Parathyroid adenoma (tissue), 2 donors: ENCODE measurements at regions not wholly inside any gene's neighbourhood (a gene's known extent, or its start where the extent isn't known, plus 50 kb on each side); places are given as distances from the start of the nearest gene placed in this dataset.
"Not testable (repeated sequence)": the region's sequence is repeated elsewhere in the genome, so short reads cannot be mapped to it uniquely, and the experiment has no call there.

ENCODE experiments used
- H2AFZ ChIP-seq: fragments of 300-600 bp; sonication (generic); one replicate; pipeline ENCODE4 v1.7.0; 2017; ENCODE audit warnings: antibody characterized with exemption, mild to moderate bottlenecking
- H3K27ac ChIP-seq: fragments of 300-600 bp; sonication (generic); one replicate; pipeline ENCODE4 v1.7.0; 2017
- H3K27me3 ChIP-seq: fragments of 300-600 bp; sonication (generic); one replicate; pipeline ENCODE4 v1.7.0; 2017; ENCODE audit warnings: low read length; ENCODE audit not compliant: control insufficient read depth, insufficient read depth
- H3K36me3 ChIP-seq: fragments of 300-600 bp; sonication (generic); one replicate; pipeline ENCODE4 v1.7.0; 2017; ENCODE audit warnings: low read length; ENCODE audit not compliant: control insufficient read depth, insufficient read depth
- H3K4me1 ChIP-seq: fragments of 300-600 bp; sonication (generic); one replicate; pipeline ENCODE4 v1.7.0; 2017; ENCODE audit warnings: control low read depth
- H3K4me2 ChIP-seq: fragments of 300-600 bp; sonication (generic); one replicate; pipeline ENCODE4 v1.7.0; 2017; ENCODE audit warnings: low read length
- H3K4me3 ChIP-seq: fragments of 300-600 bp; sonication (generic); one replicate; pipeline ENCODE4 v1.7.0; 2017; ENCODE audit warnings: low read depth, low read length
- H3K79me2 ChIP-seq: fragments of 300-600 bp; sonication (generic); one replicate; pipeline ENCODE4 v1.7.0; 2017; ENCODE audit warnings: control low read depth
- H3K9ac ChIP-seq: fragments of 300-600 bp; sonication (generic); one replicate; pipeline ENCODE4 v1.7.0; 2017; ENCODE audit warnings: mild to moderate bottlenecking
- H3K9me3 ChIP-seq: fragments of 300-600 bp; sonication (generic); one replicate; pipeline ENCODE4 v1.7.0; 2017; ENCODE audit warnings: low read length; ENCODE audit not compliant: control insufficient read depth
- CTCF ChIP-seq: fragments of 300-600 bp; sonication (generic); IDR thresholded peaks from one replicate; pipeline ENCODE4 v1.7.0; 2017; ENCODE audit warnings: antibody characterized with exemption, mild to moderate bottlenecking
- donor health status: primary hyperparathyroidism.

- H3K9ac ChIP-seq: no peak overlapping the region
- no peaks in the 10 kb centered on the region for H3K9me3 ChIP-seq
- no peaks in the 10 kb centered on the region for H3K4me1 ChIP-seq
- no peak overlapping the region for H3K27ac ChIP-seq
- no peak overlapping the region for H3K4me3 ChIP-seq
- no peak overlapping the region for H2AFZ ChIP-seq
- TF ChIP-seq CTCF: no peak
- H3K79me2 ChIP-seq: no peaks in the 10 kb centered on the region
- H3K27me3 ChIP-seq: no peaks in the 10 kb centered on the region
- no peak overlapping the region for H3K4me2 ChIP-seq
- H3K36me3 ChIP-seq: no peaks in the 10 kb centered on the region
Measured at GRCh38 chr3:171978390-171978789, 61.0 kb upstream of the FNDC3B start.

DNA sequence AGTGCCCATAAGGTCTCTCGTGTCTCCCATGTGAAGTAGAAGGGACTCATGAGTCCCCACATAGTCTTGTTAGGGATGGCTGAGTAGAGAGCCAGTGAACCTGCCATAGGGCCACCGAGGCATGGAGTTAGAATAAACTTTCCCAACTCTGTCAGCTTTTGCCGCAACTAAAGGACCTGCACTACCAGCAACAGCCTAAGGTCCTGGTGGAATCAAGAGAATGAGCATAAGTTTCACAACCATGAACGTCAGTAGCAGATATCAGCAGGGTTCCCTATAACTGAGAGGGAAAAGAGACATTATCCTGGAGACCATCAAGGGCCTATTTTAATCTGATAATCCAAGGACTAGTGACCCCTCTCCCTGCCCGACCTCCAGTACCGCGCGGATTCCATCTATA, 60.3 kb upstream of the FNDC3B start:
- H3K79me2 ChIP-seq: no peaks in the 10 kb centered on the region
- no peak overlapping the region for H3K4me3 ChIP-seq
- no peaks in the 10 kb centered on the region for H3K27me3 ChIP-seq
- H3K27ac ChIP-seq: no peak overlapping the region
- no peaks in the 10 kb centered on the region for H3K4me1 ChIP-seq
- no peak overlapping the region for H3K9ac ChIP-seq
- no peak for TF ChIP-seq CTCF
- H2AFZ ChIP-seq: no peak overlapping the region
- no peaks in the 10 kb centered on the region for H3K36me3 ChIP-seq
- no peaks in the 10 kb centered on the region for H3K9me3 ChIP-seq
- no peak overlapping the region for H3K4me2 ChIP-seq

DNA sequence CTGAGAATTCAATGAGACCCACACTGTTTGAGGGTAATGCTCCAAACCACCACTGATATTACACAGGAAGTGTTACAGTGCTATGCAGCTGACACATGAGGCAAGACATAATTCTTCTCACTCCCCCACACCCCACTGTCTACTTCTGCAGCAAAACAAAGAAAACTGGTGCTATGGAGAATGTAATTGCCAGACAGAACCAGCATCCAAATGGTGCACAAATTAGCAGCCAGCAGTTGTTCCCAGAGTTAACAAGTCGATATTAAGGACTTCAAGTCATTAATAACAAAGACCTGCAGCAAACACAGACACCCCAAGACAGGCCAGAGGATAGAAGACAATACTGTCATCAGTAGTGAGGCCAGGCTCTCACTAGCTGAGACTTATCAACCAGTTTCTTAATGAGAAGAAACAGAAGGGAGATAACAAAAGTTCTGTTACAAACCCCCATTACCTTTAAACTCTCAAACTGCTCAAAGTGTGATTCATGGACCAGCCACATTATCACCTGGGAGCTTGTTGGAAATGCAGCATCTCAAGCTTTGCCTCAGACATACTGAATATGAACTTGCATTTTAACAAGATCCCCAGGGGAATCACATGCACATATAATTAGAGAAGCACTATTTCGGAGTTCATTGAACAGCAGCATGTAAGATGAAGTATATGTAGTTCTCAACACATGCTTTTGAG, 58.7 kb upstream of the FNDC3B start:
- TF ChIP-seq CTCF: no peak
- Histone ChIP-seq H3K79me2 (no peaks in the 10 kb centered on the region), H3K36me3 (no peaks in the 10 kb centered on the region), H3K4me1 (no peaks in the 10 kb centered on the region), H3K9me3 (no peaks in the 10 kb centered on the region), H3K27ac (no peak overlapping the region), H3K27me3 (no peaks in the 10 kb centered on the region), H3K9ac (no peak overlapping the region), H3K4me3 (no peak overlapping the region), H2AFZ (no peak overlapping the region), H3K4me2 (no peak overlapping the region)

- no peak overlapping the region for H3K4me3 ChIP-seq
- no peaks in the 10 kb centered on the region for H3K36me3 ChIP-seq
- H3K27ac ChIP-seq: no peak overlapping the region
- no peaks in the 10 kb centered on the region for H3K4me1 ChIP-seq
- no peak for TF ChIP-seq CTCF
- no peaks in the 10 kb centered on the region for H3K9me3 ChIP-seq
- no peak overlapping the region for H2AFZ ChIP-seq
- H3K4me2 ChIP-seq: no peak overlapping the region
- no peaks in the 10 kb centered on the region for H3K79me2 ChIP-seq
- no peaks in the 10 kb centered on the region for H3K27me3 ChIP-seq
- no peak overlapping the region for H3K9ac ChIP-seq
Measured at GRCh38 chr3:171981271-171981605, 58.1 kb upstream of the FNDC3B start.

DNA sequence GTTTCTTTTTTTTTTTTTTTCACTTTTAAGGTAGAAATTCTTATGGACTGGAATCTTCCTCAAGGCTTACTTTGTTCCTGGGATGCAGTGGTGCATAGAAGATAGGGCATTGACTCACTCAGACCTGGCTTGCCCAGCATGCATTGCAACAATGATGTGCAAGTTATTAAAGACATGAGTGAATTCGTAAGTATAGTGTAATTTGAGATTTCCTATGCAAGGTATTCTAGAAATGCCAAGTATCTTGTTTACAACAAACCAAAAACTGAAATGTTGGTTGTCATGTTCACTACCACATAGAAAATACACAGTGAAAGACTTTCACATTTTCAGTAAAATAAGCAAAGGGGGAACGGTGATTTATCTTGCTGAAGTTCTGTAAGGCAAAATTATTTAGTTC, 56.5 kb upstream of the FNDC3B start:
- Histone ChIP-seq H3K9me3 (no peaks in the 10 kb centered on the region), H3K4me1 (no peaks in the 10 kb centered on the region), H3K27me3 (no peaks in the 10 kb centered on the region), H3K79me2 (no peaks in the 10 kb centered on the region), H3K27ac (no peak overlapping the region), H2AFZ (no peak overlapping the region), H3K36me3 (no peaks in the 10 kb centered on the region), H3K9ac (no peak overlapping the region), H3K4me2 (no peak overlapping the region), H3K4me3 (no peak overlapping the region)
- TF ChIP-seq CTCF: no peak

GRCh38 chr3:171983685-171984084, 55.7 kb upstream of the FNDC3B start:
- not testable (repeated sequence) for H3K36me3 ChIP-seq, H3K9me3 ChIP-seq, H2AFZ ChIP-seq, H3K27me3 ChIP-seq, H3K79me2 ChIP-seq, H3K27ac ChIP-seq, H3K4me1 ChIP-seq, H3K4me3 ChIP-seq, H3K9ac ChIP-seq, H3K4me2 ChIP-seq
